RWPE2 (cell line): ENCODE measurements at regions not wholly inside any gene's neighbourhood (a gene's known extent, or its start where the extent isn't known, plus 50 kb on each side); places are given as distances from the start of the nearest gene placed in this dataset.

Experiments used
- ATAC-seq: fragments of 200-7000 bp; cut with Tn5 transposase; 3 replicates; pipeline ENCODE4 v1.9.1; 2021; ENCODE audit warnings: low read depth
- DNase-seq: peaks from one replicate; pipeline ENCODE4 v3.0.0-alpha.2; 2020; ENCODE audit warnings: low spot score
- H3K27ac ChIP-seq: fragments of 450-650 bp; 2 replicates; pipeline ENCODE4 v1.5.1; 2017; ENCODE audit warnings: mild to moderate bottlenecking; ENCODE audit not compliant: poor library complexity, severe bottlenecking
- H3K27me3 ChIP-seq: fragments of 250-450 bp; sonication (Bioruptor Pico); 2 replicates; pipeline ENCODE4 v1.5.1; 2021; ENCODE audit warnings: mild to moderate bottlenecking, moderate library complexity; ENCODE audit not compliant: insufficient read depth, poor library complexity, severe bottlenecking
- H3K36me3 ChIP-seq: fragments of 250-450 bp; sonication (Bioruptor Pico); 2 replicates; pipeline ENCODE4 v1.5.1; 2020; ENCODE audit warnings: low read depth, mild to moderate bottlenecking, moderate library complexity
- H3K4me1 ChIP-seq: fragments of 250-450 bp; sonication (Bioruptor Pico); 2 replicates; pipeline ENCODE4 v1.5.1; 2021; ENCODE audit warnings: mild to moderate bottlenecking, moderate library complexity; ENCODE audit not compliant: insufficient read depth, poor library complexity, severe bottlenecking
- H3K4me3 ChIP-seq: fragments of 250-450 bp; sonication (Bioruptor Pico); 2 replicates; pipeline ENCODE4 v1.5.1; 2021; ENCODE audit warnings: mild to moderate bottlenecking, moderate library complexity; ENCODE audit not compliant: severe bottlenecking
- H3K9me3 ChIP-seq: fragments of 250-450 bp; sonication (Bioruptor Pico); 2 replicates; pipeline ENCODE4 v1.5.1; 2021; ENCODE audit warnings: mild to moderate bottlenecking, moderate library complexity; ENCODE audit not compliant: severe bottlenecking
- CTCF ChIP-seq: fragments of 450-650 bp; IDR thresholded peaks from one replicate; pipeline ENCODE4 v1.5.1; 2017; ENCODE audit warnings: mild to moderate bottlenecking, moderate library complexity; ENCODE audit not compliant: poor library complexity, severe bottlenecking

- H3K4me3 ChIP-seq: no peak overlapping the region
- no peak for ATAC-seq
These were observed 275.6 kb downstream of the XXYLT1 start for GRCh38 chr3:194995334-194995733.

GRCh38 chr3:194995922-194996321 is 275.0 kb downstream of the XXYLT1 start:
- Histone ChIP-seq H3K36me3 (no peaks in the 10 kb centered on the region), H3K4me3 (no peak overlapping the region), H3K27me3 (no peaks in the 10 kb centered on the region), H3K27ac (no peak overlapping the region), H3K9me3 (no peaks in the 10 kb centered on the region), H3K4me1 (no peaks in the 10 kb centered on the region)
- DNase-seq: no peak
- ATAC-seq: no peak
- no peak for TF ChIP-seq CTCF

More at GRCh38 chr3:194995334-194995733, 275.6 kb downstream of the XXYLT1 start:
- TF ChIP-seq CTCF: no peak
- no peaks in the 10 kb centered on the region for H3K27me3 ChIP-seq
- DNase-seq: no peak
- no peaks in the 10 kb centered on the region for H3K4me1 ChIP-seq
- no peaks in the 10 kb centered on the region for H3K9me3 ChIP-seq
- no peaks in the 10 kb centered on the region for H3K36me3 ChIP-seq
- H3K27ac ChIP-seq: no peak overlapping the region

- DNase-seq (no peak), ATAC-seq (no peak)
- no peak overlapping the region for H3K27ac ChIP-seq
- no peak for TF ChIP-seq CTCF
- H3K27me3 ChIP-seq: no peaks in the 10 kb centered on the region
- H3K9me3 ChIP-seq: no peaks in the 10 kb centered on the region
- no peaks in the 10 kb centered on the region for H3K36me3 ChIP-seq
- H3K4me1 ChIP-seq: no peaks in the 10 kb centered on the region
- no peak overlapping the region for H3K4me3 ChIP-seq
These were observed 274.2 kb downstream of the XXYLT1 start for GRCh38 chr3:194996746-194997145.

- Histone ChIP-seq H3K4me1 (no peaks in the 10 kb centered on the region), H3K36me3 (no peaks in the 10 kb centered on the region), H3K9me3 (no peaks in the 10 kb centered on the region), H3K27ac (no peak overlapping the region), H3K27me3 (no peaks in the 10 kb centered on the region), H3K4me3 (no peak overlapping the region)
- ATAC-seq (no peak), DNase-seq (peak; percentile 6)
- no peak for TF ChIP-seq CTCF
These were observed 272.5 kb downstream of the XXYLT1 start for GRCh38 chr3:194998417-194998816.

- no peaks in the 10 kb centered on the region for H3K36me3 ChIP-seq
- ATAC-seq (no peak), DNase-seq (peak; percentile 10)
- no peaks in the 10 kb centered on the region for H3K27me3 ChIP-seq
- no peak overlapping the region for H3K4me3 ChIP-seq
- no peak overlapping the region for H3K27ac ChIP-seq
- H3K9me3 ChIP-seq: no peaks in the 10 kb centered on the region
- TF ChIP-seq CTCF: no peak
- H3K4me1 ChIP-seq: no peaks in the 10 kb centered on the region
These were observed 272.0 kb downstream of the XXYLT1 start for GRCh38 chr3:194998948-194999347.
